HepG2 (cell line): ENCODE measurements at regions not wholly inside any gene's neighbourhood (a gene's known extent, or its start where the extent isn't known, plus 50 kb on each side); places are given as distances from the start of the nearest gene placed in this dataset.

Experiments used
- ATAC-seq: fragments of 200-7000 bp; cut with Tn5 transposase; 3 replicates; pipeline ENCODE4 v1.9.1; 2020; ENCODE audit warnings: mild to moderate bottlenecking, moderate library complexity
- BruUV-seq: library from RNA; stranded (reverse); fragments of 400-500 nt; replicated peaks from 2 replicates; lab custom pipeline; 2021; lab: Mats Ljungman, UMichigan
- CTCF ChIA-PET: fragments of 300-600 bp; formaldehyde crosslinking; extraction: SDS; loops from one replicate; lab custom pipeline; 2021; ENCODE audit warnings: low total read pairs, inconsistent platforms, low intra/inter-chr PET ratio; lab: Yijun Ruan, JAX
- POLR2A ChIA-PET: fragments of 350-600 bp; sonication (Branson Sonifier 250); formaldehyde crosslinking; loops from one replicate; lab custom pipeline; 2020; ENCODE audit warnings: antibody characterized with exemption, inconsistent platforms; lab: Yijun Ruan, JAX
- DNase-seq: peaks from one replicate; pipeline ENCODE4 v3.0.0-alpha.2; 2015; ENCODE audit warnings: low spot score
- FAIRE-seq: peaks from 3 replicates; lab custom pipeline; 2011; peaks lifted over from hg19 to GRCh38; lab: Jason Lieb, UNC
- H2AFZ ChIP-seq: one replicate; pipeline ENCODE4 v1.6.1; 2011; ENCODE audit warnings: low read length, inconsistent platforms
- H3K27ac ChIP-seq: fragments of 300-600 bp; 3 replicates; pipeline ENCODE4 v1.8.0; 2011; ENCODE audit warnings: mixed run types, mild to moderate bottlenecking, mixed read lengths, low read length, inconsistent platforms; ENCODE audit not compliant: insufficient read depth; ENCODE audit errors: extremely low read length
- H3K27me3 ChIP-seq, 2 experiments: fragments of 200-600 bp in 1 of 2; 2 replicates in 1 of 2; 3 replicates in 1 of 2; pipeline versions ENCODE4 v1.6.0 to v1.8.0; 2011; ENCODE audit warnings: low read length in 2 of 2, mild to moderate bottlenecking in 2 of 2, moderate library complexity in 2 of 2, inconsistent platforms in 1 of 2; ENCODE audit not compliant: insufficient read depth in 2 of 2, control insufficient read depth in 1 of 2
- H3K36me3 ChIP-seq, 2 experiments: fragments of 200-600 bp in 1 of 2; replicated peaks in 1 of 2; 2 replicates in 1 of 2; 3 replicates in 1 of 2; pipeline versions ENCODE4 v1.5.1 to v1.8.0; 2011; ENCODE audit warnings: low read length in 2 of 2, inconsistent platforms in 1 of 2; ENCODE audit not compliant: insufficient read depth in 2 of 2, control insufficient read depth in 1 of 2
- H3K4me1 ChIP-seq: 2 replicates; pipeline ENCODE4 v1.5.1; 2012; ENCODE audit warnings: low read length, inconsistent platforms; ENCODE audit not compliant: insufficient read depth
- H3K4me2 ChIP-seq: 2 replicates; pipeline ENCODE4 v1.6.0; 2011; ENCODE audit warnings: low read depth, low read length, inconsistent platforms
- H3K4me3 ChIP-seq, 3 experiments: fragments of 200-600 bp in 1 of 3; sonication (generic), shearing (Covaris generic) in 1 of 3; replicated peaks in 1 of 3; 2 replicates each; pipeline ENCODE4 v1.5.1; 2011 to 2016; ENCODE audit warnings: low read length in 3 of 3, inconsistent platforms in 2 of 3, low read depth in 2 of 3, mild to moderate bottlenecking in 2 of 3, control low read depth in 1 of 3, mixed read lengths in 1 of 3; ENCODE audit not compliant: insufficient read depth in 1 of 3
- H3K79me2 ChIP-seq: one replicate; pipeline ENCODE4 v1.6.1; 2011; ENCODE audit warnings: low read length, inconsistent platforms; ENCODE audit not compliant: insufficient read depth
- H3K9ac ChIP-seq: 2 replicates; pipeline ENCODE4 v1.6.0; 2011; ENCODE audit warnings: mild to moderate bottlenecking, low read depth, low read length, inconsistent platforms; ENCODE audit not compliant: insufficient read depth
- H3K9me3 ChIP-seq: 2 replicates; pipeline ENCODE4 v1.5.1; 2012; ENCODE audit warnings: mild to moderate bottlenecking, low read length
- H4K20me1 ChIP-seq: 2 replicates; pipeline ENCODE4 v1.6.0; 2011; ENCODE audit warnings: inconsistent platforms, mild to moderate bottlenecking, low read length, moderate library complexity; ENCODE audit not compliant: insufficient read depth
- ARID4A ChIP-seq: sonication (generic); formaldehyde crosslinking; IDR thresholded peaks from 2 replicates; pipeline ENCODE4 v1.5.0; 2020; ENCODE audit warnings: mild to moderate bottlenecking, missing genetic modification reagents, borderline replicate concordance
- ETV5 ChIP-seq: IDR thresholded peaks from 2 replicates; pipeline ENCODE4 v1.6.1; 2018; ENCODE audit warnings: missing biosample characterization, missing genetic modification reagents, inconsistent platforms, borderline replicate concordance
- SP1 ChIP-seq, 2 experiments: fragments of 450-650 bp in 1 of 2; sonication (generic) in 1 of 2; formaldehyde crosslinking in 1 of 2; IDR thresholded peaks; 2 replicates each; pipeline versions ENCODE4 v1.4.0 to v1.6.1; 2016 to 2020; ENCODE audit warnings: missing genetic modification reagents in 1 of 2
- ZNF20 ChIP-seq: sonication (generic); formaldehyde crosslinking; IDR thresholded peaks from 2 replicates; pipeline ENCODE4 v1.4.0; 2020; ENCODE audit warnings: mild to moderate bottlenecking, moderate library complexity, missing genetic modification reagents
- ZNF430 ChIP-seq: sonication (generic); formaldehyde crosslinking; IDR thresholded peaks from 2 replicates; pipeline ENCODE4 v1.9.0; 2021; ENCODE audit warnings: mild to moderate bottlenecking, missing genetic modification reagents
- ZNF710 ChIP-seq: sonication (generic); formaldehyde crosslinking; IDR thresholded peaks from 2 replicates; pipeline ENCODE4 v1.5.0; 2020; ENCODE audit warnings: mild to moderate bottlenecking, missing genetic modification reagents, borderline replicate concordance
- WGBS: methylation state at CpG from one replicate; pipeline ENCODE4 v1.1.6; 2017; ENCODE audit warnings: low lambda C conversion rate; 5-methylcytosine and 5-hydroxymethylcytosine counted together
- in situ Hi-C: cut with HindIII; loops from 2 replicates; pipeline ENCODE4 v1.10.0; 2017; ENCODE audit warnings: low pct_unique_long_range_greater_than_20kb; ENCODE audit not compliant: extremely low pct_ligation_motif_present
- intact Hi-C: fragments of 100-400 bp; cut with micrococcal nuclease; formaldehyde crosslinking; loops from one replicate; pipeline ENCODE4 v1.10.0; 2022; ENCODE audit not compliant: unreplicated experiment
- TF ChIP-seq, protein P1 (sequence below): sonication (generic); formaldehyde crosslinking; IDR thresholded peaks from 2 replicates; pipeline ENCODE4 v1.5.1; 2020; ENCODE audit warnings: mild to moderate bottlenecking, missing genetic modification reagents, borderline replicate concordance

DNA sequence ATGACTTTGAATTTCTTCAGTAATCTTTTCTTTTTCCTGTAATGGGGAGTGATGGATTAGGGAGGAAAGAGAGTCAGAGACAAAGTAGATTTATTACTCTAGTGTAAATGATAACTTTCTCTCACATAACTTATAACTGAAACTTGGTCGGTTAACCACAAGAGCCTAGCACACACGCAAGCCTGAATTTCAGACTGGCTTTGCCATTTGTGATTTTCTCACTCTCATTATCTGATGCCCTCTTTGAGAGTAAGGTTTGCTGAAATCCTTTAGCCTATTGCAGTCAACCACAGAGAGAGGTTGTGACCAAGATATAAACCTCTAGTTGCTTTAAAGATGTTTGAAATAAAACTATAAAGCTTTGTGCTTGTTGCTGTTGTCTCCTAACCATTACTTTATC, 117.9 kb upstream of the NETO1 start:
- Histone ChIP-seq H3K27me3 (no peaks in the 10 kb centered on the region), H4K20me1 (no peaks in the 10 kb centered on the region), H3K27ac (no peak overlapping the region), H3K4me2 (no peak overlapping the region), H3K79me2 (no peaks in the 10 kb centered on the region), H3K36me3 (no peaks in the 10 kb centered on the region), H3K9ac (no peak overlapping the region), H3K4me1 (no peaks in the 10 kb centered on the region), H3K9me3 (peaks cover 15% of the 10 kb centered on the region; the same call in 1 of the 2 replicates), H3K4me3 (no peak overlapping the region), H2AFZ (no peak overlapping the region)
- ChIA-PET CTCF (no interaction called here), POLR2A (no interaction called here)
- WGBS: 46% methylated on average over 2 of the region's 2 CpGs
- ATAC-seq: no peak
- in situ Hi-C loops: no loop called here
- intact Hi-C loops: loop anchor here (5.0 kb wide), 1 partner anchor 1593 kb away; no protein-coding TSS in a partner anchor
- FAIRE-seq: no peak
- TF ChIP-seq, protein P1, sequence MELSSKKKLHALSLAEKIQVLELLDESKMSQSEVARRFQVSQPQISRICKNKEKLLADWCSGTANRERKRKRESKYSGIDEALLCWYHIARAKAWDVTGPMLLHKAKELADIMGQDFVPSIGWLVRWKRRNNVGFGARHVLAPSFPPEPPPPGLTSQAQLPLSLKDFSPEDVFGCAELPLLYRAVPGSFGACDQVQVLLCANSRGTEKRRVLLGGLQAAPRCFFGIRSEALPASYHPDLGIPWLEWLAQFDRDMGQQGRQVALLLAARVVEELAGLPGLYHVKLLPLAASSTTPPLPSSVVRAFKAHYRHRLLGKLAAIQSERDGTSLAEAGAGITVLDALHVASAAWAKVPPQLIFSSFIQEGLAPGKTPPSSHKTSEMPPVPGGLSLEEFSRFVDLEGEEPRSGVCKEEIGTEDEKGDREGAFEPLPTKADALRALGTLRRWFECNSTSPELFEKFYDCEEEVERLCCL: no peak
- no TSS peak for BruUV-seq
- DNase-seq: no peak

DNA sequence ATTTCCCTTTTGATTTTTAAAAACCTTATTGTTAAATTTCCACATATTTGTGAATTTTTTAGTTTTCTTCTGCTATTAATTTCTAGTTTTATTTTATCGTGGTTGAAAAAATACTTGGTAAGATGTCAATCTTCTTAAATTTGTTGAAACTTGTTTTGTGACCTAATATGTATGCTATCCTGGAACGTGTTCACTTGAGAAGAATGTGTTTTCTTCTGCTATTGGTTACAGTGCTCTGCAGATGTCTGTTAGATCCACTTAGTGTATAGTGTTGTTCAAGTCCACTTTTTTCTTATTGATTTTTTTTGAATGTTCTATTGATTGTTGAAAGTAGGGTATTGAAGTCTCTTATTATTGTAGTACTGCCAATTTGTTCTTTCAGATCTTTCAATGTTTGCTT, 116.5 kb upstream of the NETO1 start:
- no peak overlapping the region for H3K9ac ChIP-seq
- intact Hi-C loops: no loop called here
- DNase-seq (no peak), ATAC-seq (no peak), FAIRE-seq (no peak)
- no peaks in the 10 kb centered on the region for H3K27me3 ChIP-seq
- in situ Hi-C loops: no loop called here
- no peaks in the 10 kb centered on the region for H3K4me1 ChIP-seq
- peaks cover 15% of the 10 kb centered on the region; the same call in 1 of the 2 replicates for H3K9me3 ChIP-seq
- ChIA-PET CTCF (no interaction called here), POLR2A (no interaction called here)
- WGBS: 6% methylated on average over 2 of the region's 2 CpGs
- H3K4me2 ChIP-seq: no peak overlapping the region
- BruUV-seq: no TSS peak
- H3K79me2 ChIP-seq: no peaks in the 10 kb centered on the region
- H3K4me3 ChIP-seq: no peak overlapping the region
- H2AFZ ChIP-seq: no peak overlapping the region
- TF ChIP-seq SP1 (IDR thresholded peaks at IDR 0.05) (no peak), SP1 (CRISPR knock-in tag; IDR thresholded peaks at IDR 0.05) (no peak), ARID4A (CRISPR knock-in tag) (no peak), ETV5 (no peak), ZNF430 (CRISPR knock-in tag) (no peak), ZNF710 (no peak), ZNF20 (no peak)
- TF ChIP-seq, all 625 proteins: peak for 0
- Histone ChIP-seq H3K27ac (no peak overlapping the region), H4K20me1 (no peaks in the 10 kb centered on the region), H3K36me3 (no peaks in the 10 kb centered on the region)
